Breast epithelium (tissue), 4 donors: ENCODE measurements at regions not wholly inside any gene's neighbourhood (a gene's known extent, or its start where the extent isn't known, plus 50 kb on each side); places are given as distances from the start of the nearest gene placed in this dataset.
"Not testable (repeated sequence)": the region's sequence is repeated elsewhere in the genome, so short reads cannot be mapped to it uniquely, and the experiment has no call there.

ENCODE experiments used
- DNase-seq, 2 donors: peaks; one replicate each; pipeline ENCODE4 v3.0.0-alpha.2; 2019; ENCODE audit warnings: low spot score in 2 of 2
- H3K27ac ChIP-seq, 2 donors: fragments of 200-600 bp; sonication (generic) in 1 of 2; one replicate each; pipeline ENCODE4 v1.5.1; 2016 to 2019; ENCODE audit warnings: mild to moderate bottlenecking in 1 of 2
- H3K27me3 ChIP-seq, 2 donors: fragments of 200-600 bp; sonication (generic) in 1 of 2; one replicate each; pipeline versions ENCODE4 v1.5.1 to v1.6.0; 2017 to 2019; ENCODE audit warnings: control low read depth in 1 of 2, mild to moderate bottlenecking in 1 of 2
- H3K36me3 ChIP-seq: fragments of 200-600 bp; one replicate; pipeline ENCODE4 v1.5.1; 2019
- H3K4me1 ChIP-seq, 2 donors: fragments of 200-600 bp; sonication (generic); one replicate each; pipeline ENCODE4 v1.5.1; 2016 to 2019; ENCODE audit warnings: control low read depth in 1 of 2
- H3K4me3 ChIP-seq, 3 donors: fragments of 200-600 bp; sonication (generic); 1 replicate in 2 of 3; 2 replicates in 1 of 3; pipeline ENCODE4 v1.5.1; 2016 to 2019; ENCODE audit warnings: mild to moderate bottlenecking in 3 of 3, moderate library complexity in 2 of 3
- H3K9me3 ChIP-seq, 2 donors: fragments of 200-600 bp; sonication (generic) in 1 of 2; one replicate each; pipeline ENCODE4 v1.5.1; 2016 to 2019; ENCODE audit warnings: control low read depth in 1 of 2
- POLR2A ChIP-seq: fragments of 450-650 bp; IDR thresholded peaks from one replicate; pipeline ENCODE4 v1.6.1; 2016; ENCODE audit warnings: antibody characterized with exemption, mild to moderate bottlenecking, moderate library complexity
- POLR2AphosphoS5 ChIP-seq, 3 donors: sonication (generic); formaldehyde crosslinking; IDR thresholded peaks; one replicate each; pipeline ENCODE4 v1.6.1; 2017; ENCODE audit warnings: antibody characterized with exemption in 3 of 3
- intact Hi-C: fragments of 100-400 bp; cut with DNase I; formaldehyde crosslinking; loops from one replicate; pipeline ENCODE4 v1.15.1; 2023; ENCODE audit warnings: low total_unique reads
- TF ChIP-seq, protein P1 (sequence below), 3 donors: fragments of 450-650 bp; IDR thresholded peaks; one replicate each; pipeline ENCODE4 v1.5.1; 2016 to 2017; ENCODE audit warnings: antibody characterized with exemption in 3 of 3, mild to moderate bottlenecking in 3 of 3, moderate library complexity in 3 of 3

- TF ChIP-seq, protein P1, sequence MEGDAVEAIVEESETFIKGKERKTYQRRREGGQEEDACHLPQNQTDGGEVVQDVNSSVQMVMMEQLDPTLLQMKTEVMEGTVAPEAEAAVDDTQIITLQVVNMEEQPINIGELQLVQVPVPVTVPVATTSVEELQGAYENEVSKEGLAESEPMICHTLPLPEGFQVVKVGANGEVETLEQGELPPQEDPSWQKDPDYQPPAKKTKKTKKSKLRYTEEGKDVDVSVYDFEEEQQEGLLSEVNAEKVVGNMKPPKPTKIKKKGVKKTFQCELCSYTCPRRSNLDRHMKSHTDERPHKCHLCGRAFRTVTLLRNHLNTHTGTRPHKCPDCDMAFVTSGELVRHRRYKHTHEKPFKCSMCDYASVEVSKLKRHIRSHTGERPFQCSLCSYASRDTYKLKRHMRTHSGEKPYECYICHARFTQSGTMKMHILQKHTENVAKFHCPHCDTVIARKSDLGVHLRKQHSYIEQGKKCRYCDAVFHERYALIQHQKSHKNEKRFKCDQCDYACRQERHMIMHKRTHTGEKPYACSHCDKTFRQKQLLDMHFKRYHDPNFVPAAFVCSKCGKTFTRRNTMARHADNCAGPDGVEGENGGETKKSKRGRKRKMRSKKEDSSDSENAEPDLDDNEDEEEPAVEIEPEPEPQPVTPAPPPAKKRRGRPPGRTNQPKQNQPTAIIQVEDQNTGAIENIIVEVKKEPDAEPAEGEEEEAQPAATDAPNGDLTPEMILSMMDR (IDR thresholded peaks at IDR 0.05), result no peak
- intact Hi-C loops, result no loop called here
- no peak overlapping the region for H3K27ac ChIP-seq
- no peaks in the 10 kb centered on the region for H3K36me3 ChIP-seq
- no peaks in the 10 kb centered on the region for H3K4me1 ChIP-seq
- no peaks in the 10 kb centered on the region for H3K9me3 ChIP-seq
- no peak for DNase-seq
- no peaks in the 10 kb centered on the region for H3K27me3 ChIP-seq
- H3K4me3 ChIP-seq, result no peak overlapping the region
Observed at GRCh38 chr10:94155722-94156271, 162.1 kb downstream of the PLCE1 start.

- no peak for DNase-seq
- H3K36me3 ChIP-seq, result no peaks in the 10 kb centered on the region
- no peaks in the 10 kb centered on the region for H3K27me3 ChIP-seq
- no peaks in the 10 kb centered on the region for H3K4me1 ChIP-seq
- H3K9me3 ChIP-seq, result no peaks in the 10 kb centered on the region
- intact Hi-C loops, result no loop called here
- no peak for TF ChIP-seq POLR2A
- TF ChIP-seq, protein P1 (IDR thresholded peaks at IDR 0.05), result no peak
- no peak for TF ChIP-seq POLR2AphosphoS5 (IDR thresholded peaks at IDR 0.05)
- H3K27ac ChIP-seq, result no peak overlapping the region
- H3K4me3 ChIP-seq, result no peak overlapping the region
Observed at GRCh38 chr10:94156453-94156852, 162.7 kb downstream of the PLCE1 start.

GRCh38 chr10:94165158-94165611 is 171.5 kb downstream of the PLCE1 start:
- intact Hi-C loops, H3K4me1 ChIP-seq, H3K36me3 ChIP-seq, H3K27me3 ChIP-seq, H3K27ac ChIP-seq, H3K9me3 ChIP-seq, DNase-seq, H3K4me3 ChIP-seq: not testable (repeated sequence)

GRCh38 chr10:94172332-94172731 is 178.6 kb downstream of the PLCE1 start:
- no peaks in the 10 kb centered on the region for H3K9me3 ChIP-seq
- intact Hi-C loops, result no loop called here
- TF ChIP-seq POLR2AphosphoS5 (IDR thresholded peaks at IDR 0.05) (no peak), POLR2A (no peak)
- TF ChIP-seq, protein P1 (IDR thresholded peaks at IDR 0.05), result no peak
- no peak for DNase-seq
- no peaks in the 10 kb centered on the region for H3K36me3 ChIP-seq
- no peak overlapping the region for H3K4me3 ChIP-seq
- no peaks in the 10 kb centered on the region for H3K27me3 ChIP-seq
- H3K4me1 ChIP-seq, result no peaks in the 10 kb centered on the region
- H3K27ac ChIP-seq, result peak overlapping the region in 1 of 2 donors; percentile 32

DNA sequence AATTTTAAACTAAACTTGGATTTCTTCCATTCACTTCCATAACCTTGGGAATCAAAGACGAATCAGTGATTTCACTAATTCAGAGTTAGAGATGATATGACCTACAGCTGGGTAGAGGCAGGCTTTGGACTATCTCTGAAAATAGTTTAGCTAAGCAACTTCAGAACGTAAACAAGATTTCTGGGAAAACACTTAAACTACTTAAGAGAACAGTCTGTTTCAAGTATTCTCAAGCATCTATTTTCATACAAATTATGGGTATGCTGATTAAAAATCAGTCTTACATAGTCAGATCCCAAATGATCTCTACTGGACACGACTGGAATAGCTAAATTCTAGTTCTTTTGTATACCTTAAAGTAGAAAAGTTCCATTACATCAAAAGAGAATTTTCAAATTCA is 179.9 kb downstream of the PLCE1 start:
- H3K9me3 ChIP-seq, result no peaks in the 10 kb centered on the region
- no peaks in the 10 kb centered on the region for H3K27me3 ChIP-seq
- no peak for TF ChIP-seq POLR2A
- TF ChIP-seq, protein P1 (IDR thresholded peaks at IDR 0.05), result no peak
- no peak for TF ChIP-seq POLR2AphosphoS5 (IDR thresholded peaks at IDR 0.05)
- no peak overlapping the region for H3K27ac ChIP-seq
- no peaks in the 10 kb centered on the region for H3K36me3 ChIP-seq
- intact Hi-C loops, result no loop called here
- DNase-seq, result no peak
- no peaks in the 10 kb centered on the region for H3K4me1 ChIP-seq
- H3K4me3 ChIP-seq, result no peak overlapping the region

- intact Hi-C loops, result no loop called here
Observed at GRCh38 chr10:94174838-94175237, 181.1 kb downstream of the PLCE1 start.

More at GRCh38 chr10:94174838-94175237, 181.1 kb downstream of the PLCE1 start:
- H3K27ac ChIP-seq, result no peak overlapping the region
- H3K27me3 ChIP-seq, result no peaks in the 10 kb centered on the region
- H3K4me3 ChIP-seq, result no peak overlapping the region
- TF ChIP-seq, protein P1 (IDR thresholded peaks at IDR 0.05), result no peak
- TF ChIP-seq POLR2AphosphoS5 (IDR thresholded peaks at IDR 0.05), result no peak
- TF ChIP-seq POLR2A, result no peak
- H3K9me3 ChIP-seq, result no peaks in the 10 kb centered on the region
- DNase-seq, result no peak
- H3K36me3 ChIP-seq, result no peaks in the 10 kb centered on the region
- no peaks in the 10 kb centered on the region for H3K4me1 ChIP-seq
